IMR-90 (cell line): ENCODE measurements at regions not wholly inside any gene's neighbourhood (a gene's known extent, or its start where the extent isn't known, plus 50 kb on each side); places are given as distances from the start of the nearest gene placed in this dataset.

Experiments used
- ATAC-seq: fragments of 200-7000 bp; cut with Tn5 transposase; 2 replicates; pipeline ENCODE4 v1.9.1; 2020; ENCODE audit warnings: low read depth, mild to moderate bottlenecking, moderate library complexity
- BruUV-seq: library from RNA; stranded (reverse); fragments of 400-500 nt; replicated peaks from 2 replicates; lab custom pipeline; 2021; lab: Mats Ljungman, UMichigan
- CTCF ChIA-PET: fragments of 300-600 bp; formaldehyde crosslinking; extraction: SDS; loops from one replicate; lab custom pipeline; 2021; ENCODE audit warnings: antibody characterized with exemption; lab: Yijun Ruan, JAX
- POLR2A ChIA-PET: fragments of 300-600 bp; sonication (Branson Sonifier 250); formaldehyde crosslinking; loops from one replicate; lab custom pipeline; 2022; ENCODE audit warnings: antibody characterized with exemption; ENCODE audit not compliant: unreplicated experiment; lab: Charles Lee
- DNase-seq: peaks from one replicate; pipeline ENCODE4 v3.0.0; 2013
- H2AFZ ChIP-seq: replicated peaks from 2 replicates; pipeline ENCODE3; 2013; ENCODE audit warnings: low read length, mild to moderate bottlenecking; ENCODE audit not compliant: poor library complexity
- H2AK5ac ChIP-seq: 2 replicates; pipeline ENCODE4 v1.6.1; 2013; ENCODE audit warnings: low read depth, low read length, inconsistent platforms
- H2AK9ac ChIP-seq: replicated peaks from 2 replicates; pipeline ENCODE3; 2013; ENCODE audit warnings: mild to moderate bottlenecking, low read depth, low read length, moderate library complexity; ENCODE audit not compliant: poor library complexity
- H2BK120ac ChIP-seq: 2 replicates; pipeline ENCODE4 v1.6.1; 2013; ENCODE audit warnings: low read depth, low read length, inconsistent platforms
- H2BK15ac ChIP-seq: 3 replicates; pipeline ENCODE4 v1.6.1; 2013; ENCODE audit warnings: low read depth, low read length, inconsistent platforms
- H2BK20ac ChIP-seq: 2 replicates; pipeline ENCODE4 v1.6.1; 2013; ENCODE audit warnings: low read depth, mild to moderate bottlenecking, inconsistent platforms, low read length, moderate library complexity
- H2BK5ac ChIP-seq: 2 replicates; pipeline ENCODE4 v1.6.1; 2013; ENCODE audit warnings: mild to moderate bottlenecking, low read depth, low read length, inconsistent platforms; ENCODE audit not compliant: poor library complexity, severe bottlenecking
- H3K14ac ChIP-seq: replicated peaks from 2 replicates; pipeline ENCODE4 v1.6.1; 2013; ENCODE audit warnings: low read depth, low read length, inconsistent platforms
- H3K18ac ChIP-seq: 2 replicates; pipeline ENCODE4 v1.6.1; 2013; ENCODE audit warnings: low read depth, low read length, control low read depth
- H3K23ac ChIP-seq: 2 replicates; pipeline ENCODE4 v1.6.1; 2013; ENCODE audit warnings: low read depth, low read length, inconsistent platforms
- H3K27ac ChIP-seq: 2 replicates; pipeline ENCODE4 v1.5.1; 2013; ENCODE audit warnings: mild to moderate bottlenecking, control low read depth, low read length; ENCODE audit not compliant: insufficient read depth
- H3K27me3 ChIP-seq: 2 replicates; pipeline ENCODE4 v1.6.1; 2013; ENCODE audit warnings: low read length; ENCODE audit not compliant: control insufficient read depth, insufficient read depth
- H3K36me3 ChIP-seq: 2 replicates; pipeline ENCODE4 v1.6.1; 2013; ENCODE audit warnings: low read length, mixed read lengths; ENCODE audit not compliant: control insufficient read depth, insufficient read depth
- H3K4ac ChIP-seq: 2 replicates; pipeline ENCODE4 v1.6.1; 2013; ENCODE audit warnings: low read depth, low read length, inconsistent platforms
- H3K4me1 ChIP-seq: 2 replicates; pipeline ENCODE4 v1.6.1; 2013; ENCODE audit warnings: low read length, mixed read lengths; ENCODE audit not compliant: control insufficient read depth, insufficient read depth
- H3K4me2 ChIP-seq: 2 replicates; pipeline ENCODE4 v1.6.1; 2013; ENCODE audit warnings: low read depth, mild to moderate bottlenecking, control low read depth, low read length, moderate library complexity
- H3K4me3 ChIP-seq: 2 replicates; pipeline ENCODE4 v1.5.1; 2013; ENCODE audit warnings: low read depth, mild to moderate bottlenecking, control low read depth, low read length, moderate library complexity; ENCODE audit not compliant: insufficient read depth
- H3K56ac ChIP-seq: 2 replicates; pipeline ENCODE4 v1.6.1; 2013; ENCODE audit warnings: low read length, inconsistent platforms; ENCODE audit not compliant: insufficient read depth; ENCODE audit errors: extremely low read depth
- H3K79me1 ChIP-seq, 2 experiments: 2 replicates each; pipeline ENCODE4 v1.6.1; 2013; ENCODE audit warnings: low read length in 2 of 2, inconsistent platforms in 1 of 2, low read depth in 1 of 2
- H3K9ac ChIP-seq: 2 replicates; pipeline ENCODE4 v1.6.1; 2013; ENCODE audit warnings: low read depth, low read length, control low read depth
- H3K9me1 ChIP-seq: 2 replicates; pipeline ENCODE4 v1.6.1; 2013; ENCODE audit warnings: low read length, inconsistent platforms; ENCODE audit not compliant: insufficient read depth
- H3K9me3 ChIP-seq: 2 replicates; pipeline ENCODE4 v1.6.1; 2013; ENCODE audit warnings: low read length; ENCODE audit not compliant: control insufficient read depth, insufficient read depth
- H4K20me1 ChIP-seq: 2 replicates; pipeline ENCODE4 v1.6.1; 2013; ENCODE audit warnings: low read length, inconsistent platforms; ENCODE audit not compliant: insufficient read depth
- H4K5ac ChIP-seq: 2 replicates; pipeline ENCODE4 v1.6.1; 2013; ENCODE audit warnings: mild to moderate bottlenecking, low read depth, low read length, control low read depth
- H4K8ac ChIP-seq, 2 experiments: 2 replicates each; pipeline ENCODE4 v1.6.1; 2013; ENCODE audit warnings: low read depth in 2 of 2, low read length in 2 of 2, control low read depth in 1 of 2, inconsistent platforms in 1 of 2
- H4K91ac ChIP-seq: 2 replicates; pipeline ENCODE4 v1.6.1; 2013; ENCODE audit warnings: low read depth, low read length, inconsistent platforms; ENCODE audit not compliant: insufficient read depth
- CHD1 ChIP-seq: IDR thresholded peaks from 2 replicates; pipeline ENCODE4 v1.6.1; 2012; ENCODE audit warnings: low read depth, low read length, improper control_type of control experiment
- CTCF ChIP-seq: conservative IDR thresholded peaks from 2 replicates; pipeline ENCODE4 v1.5.1; 2012; ENCODE audit warnings: mild to moderate bottlenecking, low read depth, low read length, improper control_type of control experiment
- FOS ChIP-seq: fragments of 150-350 bp; IDR thresholded peaks from 2 replicates; pipeline ENCODE4 v1.6.1; 2016; ENCODE audit warnings: low read depth, low read length
- MAFK ChIP-seq: IDR thresholded peaks from 2 replicates; pipeline ENCODE4 v1.6.1; 2012; ENCODE audit warnings: low read depth, low read length, improper control_type of control experiment
- MAZ ChIP-seq: IDR thresholded peaks from 2 replicates; pipeline ENCODE4 v1.6.1; 2012; ENCODE audit warnings: low read depth, mild to moderate bottlenecking, low read length, improper control_type of control experiment, moderate library complexity, borderline replicate concordance
- MXI1 ChIP-seq: IDR thresholded peaks from 2 replicates; pipeline ENCODE4 v1.6.1; 2012; ENCODE audit warnings: low read depth, mild to moderate bottlenecking, low read length, moderate library complexity, borderline replicate concordance
- POLR2A ChIP-seq: IDR thresholded peaks from 2 replicates; pipeline ENCODE4 v1.6.1; 2012; ENCODE audit warnings: mild to moderate bottlenecking, low read depth, low read length
- RAD21 ChIP-seq: IDR thresholded peaks from 2 replicates; pipeline ENCODE4 v1.6.1; 2012; ENCODE audit warnings: low read length, improper control_type of control experiment
- SMC3 ChIP-seq: fragments of 150-350 bp; IDR thresholded peaks from 2 replicates; pipeline ENCODE4 v1.6.1; 2016; ENCODE audit warnings: low read depth, mild to moderate bottlenecking, antibody characterized with exemption, low read length, moderate library complexity
- USF2 ChIP-seq: fragments of 150-350 bp; IDR thresholded peaks from 2 replicates; pipeline ENCODE4 v1.6.1; 2017; ENCODE audit warnings: mild to moderate bottlenecking, antibody characterized with exemption, low read length, low read depth
- WGBS, 2 experiments: methylation state at CpG; one replicate each; pipeline versions ENCODE4 v1.1.5 to v1.1.7; 2013; ENCODE audit warnings: missing lambda C conversion rate in 2 of 2; ENCODE audit not compliant: insufficient read length in 1 of 2; ENCODE audit errors: extremely low coverage in 2 of 2; 5-methylcytosine and 5-hydroxymethylcytosine counted together
- dilution Hi-C: fragments of 300-500 bp; cut with HindIII; formaldehyde crosslinking; loops from one replicate; pipeline ENCODE4 v1.14.3; 2018; ENCODE audit warnings: low sequenced_read_pairs; ENCODE audit not compliant: unreplicated experiment
- in situ Hi-C: fragments of 300-500 bp; cut with MboI; formaldehyde crosslinking; loops from 3 replicates; pipeline ENCODE4 v1.14.3; 2019; ENCODE audit warnings: low sequenced_read_pairs, inconsistent platforms, mixed read lengths
- intact Hi-C: fragments of 100-400 bp; cut with micrococcal nuclease; formaldehyde crosslinking; loops from 2 replicates; pipeline ENCODE4 v1.10.0; 2022
- TF ChIP-seq, protein P1 (sequence below): fragments of 150-350 bp; IDR thresholded peaks from 2 replicates; pipeline ENCODE4 v1.6.1; 2016; ENCODE audit warnings: low read depth, mild to moderate bottlenecking, low read length, moderate library complexity, borderline replicate concordance

DNA sequence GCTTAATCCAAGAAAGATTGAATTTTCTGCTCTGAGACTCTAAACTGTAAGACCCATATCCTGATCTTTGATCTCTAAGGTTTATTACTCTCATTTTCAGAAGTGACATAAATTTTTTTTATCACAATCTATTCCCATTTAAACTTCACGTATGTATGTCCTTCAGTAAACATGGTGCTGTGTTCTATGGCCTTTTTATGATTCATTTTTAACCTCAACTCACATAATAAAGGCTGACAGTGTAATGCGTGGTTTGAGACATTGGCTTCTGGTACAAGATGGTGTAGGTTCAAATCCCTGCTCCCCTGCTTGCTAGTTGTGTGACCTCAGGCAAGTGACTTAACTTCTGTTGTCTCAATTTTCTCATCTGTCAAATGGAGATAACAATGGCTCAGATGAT, 306.0 kb upstream of the AADAT start:
- in situ Hi-C loops (no loop called here), dilution Hi-C loops (no loop called here), intact Hi-C loops (no loop called here)
- H4K20me1 ChIP-seq: no peaks in the 10 kb centered on the region
- DNase-seq: no peak
- no peak overlapping the region for H2BK120ac ChIP-seq
- no peak overlapping the region for H4K5ac ChIP-seq
- no peaks in the 10 kb centered on the region for H3K36me3 ChIP-seq
- H3K27ac ChIP-seq: no peak overlapping the region
- no peak overlapping the region for H2BK15ac ChIP-seq
- CTCF ChIA-PET: no interaction called here
- no peak overlapping the region for H2AFZ ChIP-seq
- no peak overlapping the region for H3K4me2 ChIP-seq
- no peak overlapping the region for H3K9ac ChIP-seq
- no peak overlapping the region for H4K91ac ChIP-seq
- no peak overlapping the region for H3K4me3 ChIP-seq
- H3K18ac ChIP-seq: no peak overlapping the region
- no TSS peak for BruUV-seq
- H2AK5ac ChIP-seq: no peak overlapping the region
- no peak overlapping the region for H3K14ac ChIP-seq
- no peak overlapping the region for H2BK5ac ChIP-seq
- H2AK9ac ChIP-seq: no peak overlapping the region
- POLR2A ChIA-PET: no interaction called here
- peaks cover 5% of the 10 kb centered on the region for H3K9me3 ChIP-seq
- no peak overlapping the region for H2BK20ac ChIP-seq
- H3K4ac ChIP-seq: no peak overlapping the region
- no peaks in the 10 kb centered on the region for H3K9me1 ChIP-seq
- ATAC-seq: no peak
- no peak overlapping the region for H3K23ac ChIP-seq
- no CpG with 5 or more reads among the region's 2 CpGs for WGBS, 2 experiments
- no peak overlapping the region for H4K8ac ChIP-seq
- TF ChIP-seq MXI1 (no peak), MAFK (no peak), CTCF (no peak), POLR2A (no peak), MAZ (no peak), FOS (no peak), USF2 (no peak), SMC3 (no peak), RAD21 (no peak), CHD1 (no peak)
- TF ChIP-seq, protein P1, sequence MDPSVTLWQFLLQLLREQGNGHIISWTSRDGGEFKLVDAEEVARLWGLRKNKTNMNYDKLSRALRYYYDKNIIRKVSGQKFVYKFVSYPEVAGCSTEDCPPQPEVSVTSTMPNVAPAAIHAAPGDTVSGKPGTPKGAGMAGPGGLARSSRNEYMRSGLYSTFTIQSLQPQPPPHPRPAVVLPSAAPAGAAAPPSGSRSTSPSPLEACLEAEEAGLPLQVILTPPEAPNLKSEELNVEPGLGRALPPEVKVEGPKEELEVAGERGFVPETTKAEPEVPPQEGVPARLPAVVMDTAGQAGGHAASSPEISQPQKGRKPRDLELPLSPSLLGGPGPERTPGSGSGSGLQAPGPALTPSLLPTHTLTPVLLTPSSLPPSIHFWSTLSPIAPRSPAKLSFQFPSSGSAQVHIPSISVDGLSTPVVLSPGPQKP: no peak
- no peaks in the 10 kb centered on the region for H3K27me3 ChIP-seq
- no peaks in the 10 kb centered on the region for H3K4me1 ChIP-seq
- no peak overlapping the region for H3K56ac ChIP-seq
- H3K79me1 ChIP-seq: no peaks in the 10 kb centered on the region
